ENCODE measurements at regions not wholly inside any gene's neighbourhood (a gene's known extent, or its start where the extent isn't known, plus 50 kb on each side); places are given as distances from the start of the nearest gene placed in this dataset.

DNA sequence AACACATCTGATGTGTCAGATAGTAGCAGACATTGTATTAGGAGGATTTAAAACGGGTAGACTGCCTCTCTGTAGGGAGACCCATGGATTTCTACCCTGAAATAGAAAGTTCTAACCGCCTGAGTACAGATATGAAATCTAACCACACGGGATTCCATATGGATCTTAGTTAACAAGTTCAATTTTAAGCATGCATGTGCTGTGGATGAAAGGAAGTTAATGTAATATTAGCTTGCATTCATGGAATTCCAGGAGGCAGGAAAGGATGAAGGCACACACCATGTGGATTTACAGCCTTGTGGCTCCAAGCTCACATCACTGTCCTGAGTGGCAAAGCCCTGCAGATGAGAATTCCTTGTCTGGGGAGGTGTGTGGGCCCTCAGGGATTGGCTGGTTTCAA is 120.6 kb upstream of the IRS2 start:
- no peak overlapping the region for H3K4me2 ChIP-seq (ENCODE audit: unreplicated experiment)
- H3K27ac ChIP-seq, result no peak overlapping the region
- H3K4me1 ChIP-seq (ENCODE audit: insufficient read depth), result no peaks in the 10 kb centered on the region
- no peaks in the 10 kb centered on the region for H3K9me3 ChIP-seq (ENCODE audit: low read depth)
- H3K36me3 ChIP-seq (ENCODE audit: low read depth), result no peaks in the 10 kb centered on the region
- H3K9me2 ChIP-seq (ENCODE audit: insufficient read depth), result no peaks in the 10 kb centered on the region
- no peak for DNase-seq
- H3K4me3 ChIP-seq, result no peak overlapping the region
- no peaks in the 10 kb centered on the region for H3K79me2 ChIP-seq (ENCODE audit: insufficient read depth)
- in situ Hi-C loops (cut with MboI), result no loop called here
- H2AFZ ChIP-seq, result no peak overlapping the region
- no peak overlapping the region for H3K9ac ChIP-seq
- 53 to 59% methylated on average over 3 of the region's 3 CpGs for WGBS, 2 experiments (ENCODE audit: low coverage in 1 of 2, low lambda C conversion rate in 2 of 2, missing lambda C conversion rate in 2 of 2)
- no peaks in the 10 kb centered on the region for H4K20me1 ChIP-seq (ENCODE audit: insufficient read depth)
- H3F3A ChIP-seq (ENCODE audit: insufficient read depth), result no peaks in the 10 kb centered on the region
- TF ChIP-seq EZH2phosphoT487 (IDR thresholded peaks at IDR 0.05; ENCODE audit: insufficient read depth, low read depth) (no peak), EZH2 (IDR thresholded peaks at IDR 0.05; ENCODE audit: insufficient read depth, poor library complexity, severe bottlenecking) (no peak)
- no peaks in the 10 kb centered on the region for H3K27me3 ChIP-seq (replicated peaks; ENCODE audit: insufficient read depth)

DNA sequence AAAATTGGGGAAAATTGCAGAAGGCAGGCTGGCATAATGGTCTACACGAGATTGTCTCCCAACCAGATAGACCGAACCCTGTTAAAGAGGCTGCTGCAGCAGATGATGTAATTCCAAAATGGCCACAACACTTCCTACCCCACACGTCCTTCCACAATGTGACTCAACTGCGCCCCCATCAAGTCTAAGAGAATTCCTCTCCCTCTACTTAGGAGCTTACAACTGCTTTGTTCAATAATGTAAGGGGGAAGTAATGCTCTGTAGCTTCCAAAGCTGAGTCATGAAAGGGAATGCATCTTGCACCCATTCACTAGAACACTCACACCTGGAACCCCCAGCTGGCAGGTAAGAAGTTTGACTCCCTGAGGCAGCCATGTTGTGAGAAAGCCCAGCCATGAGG is 117.8 kb upstream of the IRS2 start:
- no peak overlapping the region for H2AFZ ChIP-seq
- no peak overlapping the region for H3K27ac ChIP-seq
- H3K79me2 ChIP-seq (ENCODE audit: insufficient read depth), result no peaks in the 10 kb centered on the region
- no peaks in the 10 kb centered on the region for H3K36me3 ChIP-seq (ENCODE audit: low read depth)
- no peaks in the 10 kb centered on the region for H3F3A ChIP-seq (ENCODE audit: insufficient read depth)
- H3K4me2 ChIP-seq (ENCODE audit: unreplicated experiment), result no peak overlapping the region
- no peaks in the 10 kb centered on the region for H3K4me1 ChIP-seq (ENCODE audit: insufficient read depth)
- no peak for TF ChIP-seq EZH2phosphoT487 (IDR thresholded peaks at IDR 0.05; ENCODE audit: insufficient read depth, low read depth)
- 61 to 69% methylated on average over 4 of the region's 4 CpGs for WGBS, 2 experiments (ENCODE audit: low coverage in 1 of 2, low lambda C conversion rate in 2 of 2, missing lambda C conversion rate in 2 of 2)
- no peaks in the 10 kb centered on the region for H3K9me3 ChIP-seq (ENCODE audit: low read depth)
- H3K9ac ChIP-seq, result no peak overlapping the region
- no peak for DNase-seq
- no peaks in the 10 kb centered on the region for H4K20me1 ChIP-seq (ENCODE audit: insufficient read depth)
- H3K9me2 ChIP-seq (ENCODE audit: insufficient read depth), result no peaks in the 10 kb centered on the region
- H3K27me3 ChIP-seq (replicated peaks; ENCODE audit: insufficient read depth), result 0 out of 2 replicates have a peak, but pooled peaks cover 5% of the 10 kb centered on the region
- no peak overlapping the region for H3K4me3 ChIP-seq
- in situ Hi-C loops (cut with MboI), result no loop called here

DNA sequence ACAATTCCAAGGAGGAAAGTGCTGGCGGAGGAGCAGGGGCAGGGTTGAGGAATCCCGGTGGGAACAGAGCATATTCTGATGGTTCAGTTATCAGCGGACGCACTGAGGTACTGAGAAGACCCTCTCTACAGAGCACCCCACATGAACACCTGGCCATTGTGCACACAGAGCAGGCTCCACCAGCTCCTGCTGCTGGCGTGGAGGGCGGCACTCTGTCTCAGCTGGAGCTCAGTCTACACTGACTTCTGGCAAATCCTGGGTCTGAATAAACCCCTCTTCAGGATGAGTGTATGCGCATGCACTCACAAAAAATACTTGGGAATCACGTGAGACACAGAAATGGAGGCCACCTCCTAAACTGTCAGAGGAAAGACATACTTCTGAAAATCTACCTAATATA is 114.4 kb upstream of the IRS2 start:
- Histone ChIP-seq H3K27me3 (replicated peaks; ENCODE audit: insufficient read depth) (0 out of 2 replicates have a peak, but pooled peaks cover 8% of the 10 kb centered on the region), H4K20me1 (ENCODE audit: insufficient read depth) (no peaks in the 10 kb centered on the region), H2AFZ (no peak overlapping the region), H3K79me2 (ENCODE audit: insufficient read depth) (no peaks in the 10 kb centered on the region), H3K9me3 (ENCODE audit: low read depth) (no peaks in the 10 kb centered on the region), H3F3A (ENCODE audit: insufficient read depth) (no peaks in the 10 kb centered on the region), H3K4me2 (ENCODE audit: unreplicated experiment) (no peak overlapping the region), H3K9me2 (ENCODE audit: insufficient read depth) (no peaks in the 10 kb centered on the region), H3K4me3 (no peak overlapping the region), H3K27ac (no peak overlapping the region), H3K9ac (no peak overlapping the region), H3K4me1 (ENCODE audit: insufficient read depth) (no peaks in the 10 kb centered on the region), H3K36me3 (ENCODE audit: low read depth) (no peaks in the 10 kb centered on the region)
- no peak for DNase-seq
- WGBS, 2 experiments (ENCODE audit: low coverage in 1 of 2, low lambda C conversion rate in 2 of 2, missing lambda C conversion rate in 2 of 2), result 73 to 74% methylated on average over 8 of the region's 8 CpGs
- in situ Hi-C loops (cut with MboI), result no loop called here
- TF ChIP-seq EZH2phosphoT487 (IDR thresholded peaks at IDR 0.05; ENCODE audit: insufficient read depth, low read depth) (no peak), EZH2 (IDR thresholded peaks at IDR 0.05; ENCODE audit: insufficient read depth, poor library complexity, severe bottlenecking) (no peak)

DNA sequence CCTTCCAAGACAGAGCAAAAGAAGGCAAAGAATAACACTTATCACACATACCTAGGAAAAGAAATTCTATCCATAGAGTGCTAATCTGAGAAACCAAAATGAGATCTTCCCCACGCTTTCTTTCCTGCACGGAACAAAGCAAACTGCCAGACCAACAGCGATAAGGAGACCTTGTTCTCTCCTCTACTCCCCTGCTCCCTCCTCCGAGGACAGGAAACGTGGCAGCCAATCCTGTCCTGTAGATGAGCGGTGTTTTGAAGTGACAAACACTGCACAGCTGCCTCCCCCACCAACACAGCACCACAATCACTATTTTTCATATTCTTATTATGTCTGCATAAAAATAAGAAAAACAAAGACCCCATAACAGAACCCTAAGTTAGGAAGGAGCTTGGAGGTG is 113.9 kb upstream of the IRS2 start:
- H2AFZ ChIP-seq, result no peak overlapping the region

DNA sequence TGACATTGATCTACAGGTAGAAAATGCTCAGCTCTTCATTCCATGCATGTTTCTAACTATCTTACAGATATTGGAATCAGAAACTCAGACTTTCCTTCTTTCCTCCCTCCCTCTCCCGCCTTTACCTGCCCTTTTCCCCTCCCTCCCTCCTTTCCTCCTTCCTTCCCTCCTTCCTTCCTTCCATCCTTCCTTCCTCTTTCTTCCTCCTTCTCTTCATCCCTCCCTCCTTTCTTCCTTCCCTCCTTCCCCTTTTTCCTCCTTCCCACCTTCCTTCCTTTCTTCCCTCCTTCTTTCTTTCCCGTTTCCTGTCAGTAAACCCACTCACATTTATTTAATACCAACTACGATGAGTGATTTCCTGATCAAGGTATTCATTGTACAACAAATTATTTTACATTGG is 113.4 kb upstream of the IRS2 start:
- Histone ChIP-seq H3F3A (ENCODE audit: insufficient read depth) (no peaks in the 10 kb centered on the region), H3K9ac (no peak overlapping the region), H2AFZ (no peak overlapping the region), H3K9me3 (ENCODE audit: low read depth) (no peaks in the 10 kb centered on the region), H3K79me2 (ENCODE audit: insufficient read depth) (no peaks in the 10 kb centered on the region), H3K4me1 (ENCODE audit: insufficient read depth) (no peaks in the 10 kb centered on the region), H4K20me1 (ENCODE audit: insufficient read depth) (no peaks in the 10 kb centered on the region), H3K4me2 (ENCODE audit: unreplicated experiment) (no peak overlapping the region), H3K9me2 (ENCODE audit: insufficient read depth) (no peaks in the 10 kb centered on the region), H3K27ac (no peak overlapping the region), H3K36me3 (ENCODE audit: low read depth) (no peaks in the 10 kb centered on the region), H3K27me3 (replicated peaks; ENCODE audit: insufficient read depth) (0 out of 2 replicates have a peak, but pooled peaks cover 8% of the 10 kb centered on the region), H3K4me3 (no peak overlapping the region)
- WGBS, 2 experiments (ENCODE audit: low coverage in 1 of 2, low lambda C conversion rate in 2 of 2, missing lambda C conversion rate in 2 of 2), result 33 to 44% methylated on average over 3 of the region's 3 CpGs
- in situ Hi-C loops (cut with MboI), result no loop called here
- DNase-seq, result no peak
- no peak for TF ChIP-seq EZH2 (IDR thresholded peaks at IDR 0.05; ENCODE audit: insufficient read depth, poor library complexity, severe bottlenecking)
- no peak for TF ChIP-seq EZH2phosphoT487 (IDR thresholded peaks at IDR 0.05; ENCODE audit: insufficient read depth, low read depth)

More for the DNA sequence above, 113.9 kb upstream of the IRS2 start:
- in situ Hi-C loops (cut with MboI), result no loop called here
- Histone ChIP-seq H3K4me3 (no peak overlapping the region), H3K9ac (no peak overlapping the region), H4K20me1 (ENCODE audit: insufficient read depth) (no peaks in the 10 kb centered on the region), H3K9me3 (ENCODE audit: low read depth) (no peaks in the 10 kb centered on the region), H3K27ac (no peak overlapping the region), H3K9me2 (ENCODE audit: insufficient read depth) (no peaks in the 10 kb centered on the region), H3K4me1 (ENCODE audit: insufficient read depth) (no peaks in the 10 kb centered on the region), H3F3A (ENCODE audit: insufficient read depth) (no peaks in the 10 kb centered on the region), H3K27me3 (replicated peaks; ENCODE audit: insufficient read depth) (0 out of 2 replicates have a peak, but pooled peaks cover 8% of the 10 kb centered on the region), H3K4me2 (ENCODE audit: unreplicated experiment) (no peak overlapping the region), H3K36me3 (ENCODE audit: low read depth) (no peaks in the 10 kb centered on the region), H3K79me2 (ENCODE audit: insufficient read depth) (no peaks in the 10 kb centered on the region)
- TF ChIP-seq EZH2phosphoT487 (IDR thresholded peaks at IDR 0.05; ENCODE audit: insufficient read depth, low read depth) (no peak), EZH2 (IDR thresholded peaks at IDR 0.05; ENCODE audit: insufficient read depth, poor library complexity, severe bottlenecking) (no peak)
- 45 to 48% methylated on average over 6 of the region's 6 CpGs for WGBS, 2 experiments (ENCODE audit: low coverage in 1 of 2, low lambda C conversion rate in 2 of 2, missing lambda C conversion rate in 2 of 2)
- no peak for DNase-seq

Measured in GM23248 (cell line).